NCI-H526 treated with DMSO at 0.1 percent for 48 hours (cell line): ENCODE measurements at regions not wholly inside any gene's neighbourhood (a gene's known extent, or its start where the extent isn't known, plus 50 kb on each side); places are given as distances from the start of the nearest gene placed in this dataset.

Experiments
- DNase-seq: peaks from one replicate; lab custom pipeline; 2025; lab: John Stamatoyannopoulos, UW

DNA sequence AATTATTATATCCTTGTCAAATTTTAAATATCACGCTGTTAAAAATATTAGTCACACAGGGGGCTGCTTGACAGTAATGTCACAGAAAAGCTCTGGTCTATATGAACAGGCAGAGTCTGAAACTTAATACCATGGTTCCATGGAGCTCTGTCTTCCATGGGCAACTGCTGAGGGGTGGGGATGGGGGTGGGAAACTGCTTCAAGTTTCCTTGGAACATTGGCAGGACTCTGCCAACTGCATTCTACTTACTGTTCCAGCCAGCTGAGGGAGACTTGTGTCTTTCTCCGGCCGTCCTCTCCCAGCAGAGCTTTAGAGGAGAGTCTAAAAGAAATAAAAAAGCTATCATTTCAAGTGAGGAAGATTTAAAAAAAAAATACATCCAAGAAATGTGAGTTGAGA is 348.7 kb downstream of the ZIC1 start:
- DNase-seq, result no peak

- DNase-seq, result no peak
Measured at GRCh38 chr3:147758771-147759170, 349.6 kb downstream of the ZIC1 start.

DNA sequence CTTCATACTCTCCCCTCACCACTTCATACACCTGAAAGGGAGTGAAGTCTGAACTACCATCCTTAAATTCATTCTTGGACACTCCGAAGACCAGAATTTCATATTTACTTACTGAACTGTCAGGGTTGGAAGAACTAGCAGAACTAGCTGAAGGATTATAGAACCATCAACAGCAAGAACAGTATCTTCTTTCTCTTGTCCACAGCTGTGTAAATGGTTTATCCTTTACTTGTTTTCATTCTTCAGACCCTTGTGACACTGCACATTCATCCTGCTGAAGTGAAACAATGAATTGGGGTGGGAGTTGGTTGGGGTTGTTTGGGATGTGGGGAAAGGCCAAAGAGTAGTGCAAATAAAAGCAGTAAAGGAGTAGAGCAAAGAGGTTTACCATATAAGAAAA is 350.9 kb downstream of the ZIC1 start:
- DNase-seq, result no peak

DNA sequence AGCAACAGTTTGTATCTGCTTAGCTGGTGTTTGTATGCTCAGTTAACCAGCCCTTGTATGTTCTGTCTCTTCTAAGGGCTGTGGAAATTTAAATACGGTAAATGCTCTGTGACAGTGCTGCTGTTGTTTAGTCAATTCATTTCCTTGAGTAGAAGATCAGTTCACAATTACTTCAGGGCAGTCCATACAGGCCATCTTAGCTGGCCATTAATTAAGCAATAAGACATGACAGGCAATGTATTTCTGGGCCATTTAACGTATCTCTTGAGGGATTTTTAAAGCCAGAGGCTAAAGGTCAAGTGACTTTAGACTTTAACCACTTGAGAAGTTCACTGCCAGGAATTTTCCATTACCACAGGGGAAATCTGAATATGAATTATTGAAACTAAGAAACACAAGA is 351.8 kb downstream of the ZIC1 start:
- no peak for DNase-seq

DNA sequence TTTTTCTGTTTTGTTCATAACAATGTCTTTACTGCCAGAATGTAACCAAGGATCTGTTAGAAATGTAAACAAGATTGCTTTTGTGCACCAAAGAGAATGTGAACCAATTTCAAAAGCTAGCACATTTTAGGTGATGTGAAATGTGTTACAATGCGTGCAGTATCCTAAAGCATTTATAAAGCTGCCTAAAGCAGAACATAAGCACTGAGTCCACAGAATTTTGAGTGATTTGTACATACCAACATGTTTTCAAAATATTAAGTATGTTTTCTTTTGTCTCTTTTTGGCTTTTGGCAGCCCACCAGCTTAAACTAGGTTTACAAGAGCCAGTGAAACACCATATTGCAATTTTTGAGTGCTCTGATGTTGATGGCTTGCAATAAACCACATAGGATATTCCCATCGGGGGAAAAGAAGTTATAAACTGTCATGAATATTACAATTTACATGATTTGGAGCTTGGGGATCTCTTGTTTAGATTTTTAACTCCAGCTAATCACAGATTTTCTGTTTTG is 364.0 kb downstream of the ZIC1 start:
- DNase-seq, result no peak

- no peak for DNase-seq
Measured at GRCh38 chr3:147775411-147775810, 366.2 kb downstream of the ZIC1 start.

DNA sequence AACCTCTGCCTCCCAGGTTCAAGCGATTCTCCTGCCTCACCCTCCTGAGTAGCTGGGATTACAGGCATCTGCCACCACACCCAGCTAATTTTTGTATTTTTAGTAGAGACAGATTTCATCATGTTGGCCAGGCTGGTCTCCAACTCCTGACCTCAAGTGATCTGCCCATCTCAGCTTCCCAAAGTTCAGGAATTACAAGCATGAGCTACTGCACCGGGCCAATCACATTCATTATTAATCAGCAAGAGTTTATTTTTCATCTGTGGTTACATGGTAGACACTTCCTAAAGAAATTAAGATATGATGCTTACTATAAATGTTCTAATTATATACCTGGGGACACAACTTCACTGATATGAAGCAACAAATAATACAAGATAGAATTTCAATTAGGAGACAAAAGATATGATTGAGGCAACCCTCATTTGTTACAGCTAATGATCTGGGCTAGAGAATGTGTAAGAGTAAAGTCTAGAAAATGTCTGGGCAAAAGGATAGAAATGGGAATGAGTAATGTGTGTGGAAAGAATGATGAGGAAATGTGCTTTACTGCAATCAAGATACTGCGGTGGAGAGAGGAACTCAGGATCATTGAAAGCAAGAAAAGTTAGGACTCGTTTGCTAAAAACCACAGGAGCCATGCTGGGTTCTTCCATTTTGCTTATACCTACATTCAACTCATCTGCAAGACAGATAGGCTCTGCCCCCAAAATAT is 366.8 kb downstream of the ZIC1 start:
- no peak for DNase-seq

- DNase-seq, result no peak
Measured at GRCh38 chr3:147793841-147794240, 384.7 kb downstream of the ZIC1 start.

DNA sequence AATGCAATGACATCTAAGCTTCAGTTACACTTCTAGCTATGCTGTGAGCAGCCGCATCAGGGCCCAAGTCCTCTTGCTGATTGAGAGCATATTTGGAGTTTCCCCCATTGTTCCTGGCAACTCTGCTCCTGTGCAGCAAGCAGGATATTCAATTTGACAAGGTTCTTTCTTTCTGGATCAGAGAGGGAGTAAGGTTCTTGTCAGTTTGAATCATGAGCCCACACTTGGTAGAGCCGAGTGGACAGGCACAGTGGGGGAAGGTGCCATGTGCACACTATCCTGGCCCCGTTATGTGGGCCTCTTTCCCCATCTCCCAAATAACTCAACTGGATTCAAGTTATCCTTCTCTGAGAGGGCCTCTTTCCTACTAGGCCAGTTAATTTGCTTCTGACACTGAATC is 385.4 kb downstream of the ZIC1 start:
- DNase-seq, result no peak

GRCh38 chr3:147795418-147795817 is 386.3 kb downstream of the ZIC1 start:
- DNase-seq, result no peak

- DNase-seq, result no peak
Measured at GRCh38 chr3:147797095-147797494, 387.9 kb downstream of the ZIC1 start.

- DNase-seq, result no peak
Measured at GRCh38 chr3:147799601-147800000, 390.4 kb downstream of the ZIC1 start.

- no peak for DNase-seq
Measured at GRCh38 chr3:147807776-147808175, 398.6 kb downstream of the ZIC1 start.

DNA sequence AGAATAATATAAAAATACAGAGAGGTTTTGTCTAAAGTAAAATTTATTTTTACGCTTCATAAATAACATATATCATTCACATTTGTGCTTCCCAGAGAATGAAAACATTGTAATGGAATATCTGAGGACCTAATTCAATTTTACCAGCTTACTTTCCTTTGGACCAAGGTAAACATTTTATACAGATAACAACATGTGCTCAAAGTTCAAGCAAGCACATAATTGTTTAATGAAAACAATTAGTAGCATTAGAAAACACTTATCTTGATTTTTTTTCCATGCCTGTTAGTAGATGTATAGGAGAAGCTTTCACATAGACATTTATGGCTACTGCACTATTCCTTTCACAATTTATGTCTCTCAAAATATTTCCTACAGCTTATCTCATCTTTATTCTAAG is 400.0 kb downstream of the ZIC1 start:
- no peak for DNase-seq

GRCh38 chr3:147812186-147812911 is 403.2 kb downstream of the ZIC1 start:
- DNase-seq, result no peak

DNA sequence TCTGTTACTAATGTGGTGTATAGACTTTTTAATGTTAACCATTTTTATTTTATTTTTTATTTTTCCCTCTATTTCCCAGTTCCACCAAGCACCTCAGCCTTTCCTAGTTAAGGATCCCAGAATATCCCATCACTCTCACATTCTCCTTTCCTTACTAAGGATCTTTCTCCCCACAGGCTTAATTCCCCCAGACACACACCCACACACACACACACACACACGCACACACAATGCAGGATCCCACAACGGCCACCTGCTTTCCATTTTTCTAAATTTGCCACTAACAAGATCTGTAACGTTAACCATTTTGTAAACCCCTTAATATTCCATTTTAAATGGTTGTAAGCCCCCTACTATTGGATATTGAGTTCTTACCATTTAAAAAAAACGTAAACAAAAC is 404.1 kb downstream of the ZIC1 start:
- DNase-seq, result no peak

DNA sequence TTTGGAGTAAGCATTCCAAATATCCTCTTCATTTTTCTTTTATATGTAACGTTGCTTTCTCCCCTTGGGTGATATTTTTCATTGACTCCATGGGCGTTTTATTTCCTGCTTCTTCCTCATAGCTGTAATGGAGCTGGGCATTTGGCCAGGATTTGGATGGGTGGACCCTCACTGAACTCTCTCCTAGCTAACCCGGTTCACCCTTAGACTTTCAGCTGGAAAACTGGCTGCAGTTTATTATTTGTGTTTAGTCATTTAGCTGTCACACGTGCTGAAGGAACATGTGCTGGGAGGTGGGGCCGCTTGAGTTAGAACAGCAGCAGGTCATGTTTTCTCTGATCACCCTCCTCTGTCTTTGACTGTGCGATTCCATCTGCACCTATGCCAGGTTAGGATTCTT is 407.6 kb downstream of the ZIC1 start:
- DNase-seq, result no peak

GRCh38 chr3:147832611-147833010 is 423.4 kb downstream of the ZIC1 start:
- no peak for DNase-seq

DNA sequence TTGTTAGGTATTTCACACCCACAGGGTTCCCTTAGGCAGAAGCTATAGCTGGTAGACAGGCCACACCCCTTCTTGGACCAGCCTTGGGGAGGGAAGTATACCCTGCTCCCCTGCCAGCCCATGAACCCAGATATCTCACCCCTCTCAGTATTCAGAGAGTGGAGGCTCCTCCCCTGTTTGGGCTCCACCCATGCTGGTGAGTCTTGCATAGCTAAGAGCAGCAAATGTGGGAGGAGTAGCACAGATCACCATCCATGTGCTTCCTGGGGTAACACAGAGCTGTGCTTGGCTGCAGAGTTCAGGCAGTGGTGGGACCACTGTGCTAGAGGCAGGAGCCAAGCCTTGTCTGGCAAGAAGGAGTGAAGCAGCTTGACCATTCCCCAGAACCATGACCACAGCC is 427.2 kb downstream of the ZIC1 start:
- no peak for DNase-seq

DNA sequence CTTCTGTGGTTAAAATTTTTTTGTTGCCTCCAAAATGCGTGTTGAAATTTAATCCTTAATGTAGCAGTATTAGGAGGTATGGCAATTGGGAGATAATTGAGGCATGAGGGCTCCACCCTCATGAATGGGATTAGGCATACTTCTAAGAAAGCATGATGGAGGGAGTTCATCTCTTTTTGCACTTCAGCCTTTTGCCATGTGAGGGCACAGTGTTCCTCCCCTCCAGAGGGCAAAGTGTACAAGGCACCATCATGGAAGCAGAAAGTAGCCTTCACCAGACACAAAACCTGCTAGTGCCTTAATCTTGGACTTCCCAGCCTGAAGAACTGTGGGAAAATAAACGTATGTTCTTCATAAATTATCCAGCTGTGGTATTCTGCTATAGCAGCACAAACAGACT is 429.5 kb downstream of the ZIC1 start:
- DNase-seq, result no peak

DNA sequence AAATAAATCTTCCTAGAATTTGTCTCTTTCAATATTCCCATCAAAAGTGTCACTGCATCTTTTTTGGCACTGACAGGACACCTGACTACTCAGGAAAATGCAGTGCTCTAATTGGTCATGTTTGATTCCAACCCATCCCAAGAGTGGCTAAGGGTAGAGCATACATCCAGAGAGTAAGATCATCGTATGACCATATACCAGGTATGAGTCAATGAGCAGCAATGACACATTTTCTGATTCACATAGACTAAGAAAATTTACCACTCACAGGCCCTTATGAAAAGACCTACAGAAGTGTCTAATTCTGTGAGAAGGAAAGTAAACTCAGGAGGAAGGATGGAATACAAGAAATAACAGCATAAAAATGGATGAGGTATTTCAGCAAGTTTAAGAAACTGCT is 434.2 kb downstream of the ZIC1 start:
- no peak for DNase-seq

- no peak for DNase-seq
Measured at GRCh38 chr3:147846293-147846692, 437.1 kb downstream of the ZIC1 start.

DNA sequence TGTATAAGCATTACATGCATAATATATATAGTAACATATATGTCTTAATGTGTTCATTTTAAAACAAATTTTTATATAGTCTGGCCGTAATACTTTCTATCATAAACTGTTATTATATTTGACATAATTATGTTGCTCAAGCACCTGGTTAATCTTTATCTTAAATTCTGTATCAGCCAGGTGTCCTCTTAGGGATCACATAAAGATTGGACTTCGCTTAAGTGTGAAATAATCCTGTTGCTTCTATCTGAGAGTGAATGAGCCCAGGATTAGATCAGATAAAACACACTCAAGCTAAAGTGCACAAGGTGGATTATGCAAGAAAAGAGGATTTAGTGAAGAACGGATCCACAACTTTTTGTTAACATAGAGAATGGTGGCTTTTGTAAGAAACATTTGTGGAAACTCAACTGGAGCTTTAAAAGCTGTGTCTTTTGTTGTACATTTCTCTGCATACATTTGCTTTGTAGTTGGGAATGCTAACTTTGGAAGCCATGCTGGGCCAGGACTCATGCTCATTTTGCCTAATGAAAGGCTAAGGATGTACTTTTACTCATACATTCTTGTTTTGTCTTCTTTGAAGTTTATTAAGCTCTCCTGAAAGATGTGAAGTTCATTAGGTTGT is 437.8 kb downstream of the ZIC1 start:
- DNase-seq, result no peak
